OCI-LY3 (cell line): ENCODE measurements at regions not wholly inside any gene's neighbourhood (a gene's known extent, or its start where the extent isn't known, plus 50 kb on each side); places are given as distances from the start of the nearest gene placed in this dataset.

Source experiments
- H2AFZ ChIP-seq: fragments of 200-600, 300-600 bp; shearing (Covaris generic); 2 replicates; pipeline ENCODE4 v1.6.0; 2014; ENCODE audit warnings: antibody characterized with exemption, low read depth, low read length
- H3K27ac ChIP-seq: fragments of 200-600, 300-600 bp; sonication (generic); 2 replicates; pipeline ENCODE4 v1.5.1; 2014; ENCODE audit warnings: mild to moderate bottlenecking, low read length, moderate library complexity, mixed read lengths
- H3K27me3 ChIP-seq: fragments of 200-600, 300-600 bp; sonication (generic); 2 replicates; pipeline ENCODE4 v1.6.1; 2014; ENCODE audit warnings: low read depth, low read length, mixed read lengths
- H3K36me3 ChIP-seq: fragments of 200-600, 300-600 bp; sonication (generic); replicated peaks from 2 replicates; pipeline ENCODE3; 2014; ENCODE audit warnings: low read depth, low read length, mixed read lengths
- H3K4me1 ChIP-seq: fragments of 300-600, 200-600 bp; sonication (generic); 2 replicates; pipeline ENCODE4 v1.6.1; 2014; ENCODE audit warnings: low read length, mixed read lengths
- H3K4me2 ChIP-seq: fragments of 200-600, 300-600 bp; sonication (generic); 2 replicates; pipeline ENCODE4 v1.6.1; 2014; ENCODE audit warnings: low read length, mixed read lengths
- H3K4me3 ChIP-seq: fragments of 300-600, 200-600 bp; sonication (generic); 2 replicates; pipeline ENCODE4 v1.5.1; 2014; ENCODE audit warnings: antibody characterized with exemption, mild to moderate bottlenecking, low read length, moderate library complexity
- H3K79me2 ChIP-seq: fragments of 300-600, 200-600 bp; shearing (Covaris generic); 2 replicates; pipeline ENCODE4 v1.6.1; 2014; ENCODE audit warnings: mild to moderate bottlenecking, low read length, mixed read lengths
- H3K9ac ChIP-seq: fragments of 300-600, 200-600 bp; shearing (Covaris generic); 2 replicates; pipeline ENCODE4 v1.6.0; 2014; ENCODE audit warnings: mild to moderate bottlenecking, low read length, moderate library complexity
- H3K9me3 ChIP-seq: fragments of 200-600, 300-600 bp; shearing (Covaris generic); 2 replicates; pipeline ENCODE4 v1.6.1; 2014; ENCODE audit warnings: low read length, mixed read lengths; ENCODE audit not compliant: insufficient read depth
- H4K20me1 ChIP-seq: fragments of 200-600, 300-600 bp; sonication (generic); 2 replicates; pipeline ENCODE4 v1.6.1; 2016; ENCODE audit warnings: low read length, mixed read lengths; ENCODE audit not compliant: insufficient read depth
- CTCF ChIP-seq: fragments of 200-600, 300-600 bp; sonication (generic); IDR thresholded peaks from 2 replicates; pipeline ENCODE4 v1.5.1; 2014; ENCODE audit warnings: antibody characterized with exemption, low read length, low read depth
- EZH2phosphoT487 ChIP-seq: fragments of 200-600 bp; shearing (Covaris generic); IDR thresholded peaks from 2 replicates; pipeline ENCODE4 v1.6.1; 2018; ENCODE audit warnings: antibody characterized with exemption, mixed run types, low read depth

DNA sequence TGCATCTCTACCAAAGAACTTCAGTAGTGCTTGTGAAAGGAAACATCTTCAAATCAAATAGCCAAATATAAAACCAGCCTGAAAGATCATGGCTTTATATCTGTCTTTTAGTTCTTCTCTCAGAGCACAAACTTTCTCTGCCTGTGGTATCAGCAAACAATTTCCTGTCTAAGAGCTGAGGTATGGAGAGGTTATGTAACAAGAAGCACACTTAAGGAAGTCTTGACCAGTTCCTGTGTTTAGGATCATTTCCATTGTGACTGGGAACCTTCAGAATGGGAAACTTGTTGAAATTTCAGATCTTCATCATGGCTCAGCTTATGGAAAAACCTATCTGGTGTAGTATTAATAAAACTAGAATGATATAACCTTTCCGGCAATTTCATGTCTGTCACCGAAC lies 148.8 kb downstream of the MBL2 start:
- no peaks in the 10 kb centered on the region for H3K4me1 ChIP-seq
- H3K4me3 ChIP-seq: no peak overlapping the region
- no peaks in the 10 kb centered on the region for H3K27me3 ChIP-seq
- H3K9me3 ChIP-seq: no peaks in the 10 kb centered on the region
- H4K20me1 ChIP-seq: no peaks in the 10 kb centered on the region
- H3K9ac ChIP-seq: no peak overlapping the region
- TF ChIP-seq EZH2phosphoT487: no peak
- TF ChIP-seq CTCF: no peak
- no peak overlapping the region for H3K27ac ChIP-seq
- no peaks in the 10 kb centered on the region for H3K36me3 ChIP-seq
- H3K79me2 ChIP-seq: no peaks in the 10 kb centered on the region
- H2AFZ ChIP-seq: no peak overlapping the region
- H3K4me2 ChIP-seq: no peak overlapping the region

- Histone ChIP-seq H3K27ac (no peak overlapping the region), H3K4me2 (no peak overlapping the region), H3K27me3 (no peaks in the 10 kb centered on the region), H4K20me1 (no peaks in the 10 kb centered on the region), H3K79me2 (no peaks in the 10 kb centered on the region), H2AFZ (no peak overlapping the region), H3K4me3 (no peak overlapping the region), H3K36me3 (no peaks in the 10 kb centered on the region), H3K9me3 (no peaks in the 10 kb centered on the region), H3K4me1 (no peaks in the 10 kb centered on the region), H3K9ac (no peak overlapping the region)
- TF ChIP-seq CTCF: no peak
- TF ChIP-seq EZH2phosphoT487: no peak
Observed at GRCh38 chr10:52627279-52627678, 145.3 kb downstream of the MBL2 start.

GRCh38 chr10:52631146-52631545 lies 141.4 kb downstream of the MBL2 start:
- Histone ChIP-seq H3K9ac (no peak overlapping the region), H3K36me3 (no peaks in the 10 kb centered on the region), H3K79me2 (no peaks in the 10 kb centered on the region), H3K27me3 (no peaks in the 10 kb centered on the region), H3K4me1 (no peaks in the 10 kb centered on the region), H4K20me1 (no peaks in the 10 kb centered on the region), H3K9me3 (no peaks in the 10 kb centered on the region), H3K4me2 (no peak overlapping the region), H3K27ac (no peak overlapping the region), H3K4me3 (no peak overlapping the region), H2AFZ (no peak overlapping the region)
- TF ChIP-seq CTCF (no peak), EZH2phosphoT487 (no peak)

DNA sequence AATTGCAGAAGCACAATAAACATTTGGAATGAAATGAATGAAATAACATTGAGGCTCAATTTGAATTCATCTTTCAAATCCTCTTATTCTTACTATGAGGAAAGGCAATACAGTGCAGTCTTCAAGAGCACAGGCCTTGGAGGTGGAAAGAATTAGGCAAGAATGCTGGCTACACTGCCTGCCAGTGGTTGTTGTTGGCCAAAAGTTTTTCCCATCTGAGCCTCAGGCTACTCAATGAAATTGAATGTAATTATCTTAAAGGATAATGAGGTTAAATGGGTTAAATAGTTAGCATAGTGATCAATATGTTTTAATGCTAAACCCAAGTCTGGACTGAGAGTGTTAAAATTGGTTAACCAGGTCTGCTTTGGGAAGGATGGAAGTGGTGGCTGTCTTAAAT lies 140.9 kb downstream of the MBL2 start:
- no peak overlapping the region for H3K9ac ChIP-seq
- no peak overlapping the region for H2AFZ ChIP-seq
- no peak overlapping the region for H3K4me3 ChIP-seq
- H3K4me1 ChIP-seq: no peaks in the 10 kb centered on the region
- H4K20me1 ChIP-seq: no peaks in the 10 kb centered on the region
- H3K27me3 ChIP-seq: no peaks in the 10 kb centered on the region
- H3K79me2 ChIP-seq: no peaks in the 10 kb centered on the region
- no peak overlapping the region for H3K4me2 ChIP-seq
- no peaks in the 10 kb centered on the region for H3K9me3 ChIP-seq
- H3K27ac ChIP-seq: no peak overlapping the region
- no peaks in the 10 kb centered on the region for H3K36me3 ChIP-seq
- TF ChIP-seq EZH2phosphoT487: no peak
- TF ChIP-seq CTCF: no peak
